ENCODE measurements at regions not wholly inside any gene's neighbourhood (a gene's known extent, or its start where the extent isn't known, plus 50 kb on each side); places are given as distances from the start of the nearest gene placed in this dataset.
"Not testable (repeated sequence)": the region's sequence is repeated elsewhere in the genome, so short reads cannot be mapped to it uniquely, and the experiment has no call there.

- DNase-seq (ENCODE audit: low read depth in 3 of 3) = no peak
Observed at GRCh38 chr2:397521-397920, 109.6 kb upstream of the ALKAL2 start.

- DNase-seq (ENCODE audit: low read depth in 3 of 3) = no peak
Observed at GRCh38 chr2:396903-397302, 109.0 kb upstream of the ALKAL2 start.

GRCh38 chr2:395886-396285, 108.0 kb upstream of the ALKAL2 start:
- DNase-seq (ENCODE audit: low read depth in 3 of 3) = no peak

GRCh38 chr2:393711-394696, 106.1 kb upstream of the ALKAL2 start:
- peak; percentile 23 to 56 (median 27) for DNase-seq (ENCODE audit: low read depth in 3 of 3)

GRCh38 chr2:392926-393280, 105.0 kb upstream of the ALKAL2 start:
- DNase-seq (ENCODE audit: low read depth in 3 of 3) = no peak

- DNase-seq (ENCODE audit: low read depth in 3 of 3) = no peak
Observed at GRCh38 chr2:392181-392925, 104.5 kb upstream of the ALKAL2 start.

- DNase-seq (ENCODE audit: low read depth in 3 of 3) = no peak
Observed at GRCh38 chr2:391696-392095, 103.8 kb upstream of the ALKAL2 start.

GRCh38 chr2:390959-391358, 103.1 kb upstream of the ALKAL2 start:
- no peak for DNase-seq (ENCODE audit: low read depth in 3 of 3)

GRCh38 chr2:389985-390384, 102.1 kb upstream of the ALKAL2 start:
- not testable (repeated sequence) for DNase-seq (ENCODE audit: low read depth in 3 of 3)

GRCh38 chr2:388752-389151, 100.9 kb upstream of the ALKAL2 start:
- DNase-seq (ENCODE audit: low read depth in 3 of 3) = not testable (repeated sequence)

GRCh38 chr2:387980-388421, 100.1 kb upstream of the ALKAL2 start:
- DNase-seq (ENCODE audit: low read depth in 3 of 3) = no peak

GRCh38 chr2:386406-387103, 98.7 kb upstream of the ALKAL2 start:
- DNase-seq (ENCODE audit: low read depth in 3 of 3) = no peak

- DNase-seq (ENCODE audit: low read depth in 3 of 3) = no peak
Observed at GRCh38 chr2:385785-386184, 97.9 kb upstream of the ALKAL2 start.

GRCh38 chr2:385061-385460, 97.2 kb upstream of the ALKAL2 start:
- DNase-seq (ENCODE audit: low read depth in 3 of 3) = no peak

GRCh38 chr2:383888-384287, 96.0 kb upstream of the ALKAL2 start:
- DNase-seq (ENCODE audit: low read depth in 3 of 3) = no peak

- DNase-seq (ENCODE audit: low read depth in 3 of 3) = no peak
Observed at GRCh38 chr2:383178-383577, 95.3 kb upstream of the ALKAL2 start.

- DNase-seq (ENCODE audit: low read depth in 3 of 3) = no peak
Observed at GRCh38 chr2:382728-383022, 94.8 kb upstream of the ALKAL2 start.

- DNase-seq (ENCODE audit: low read depth in 3 of 3) = no peak
Observed at GRCh38 chr2:381941-382727, 94.2 kb upstream of the ALKAL2 start.

- DNase-seq (ENCODE audit: low read depth in 3 of 3) = no peak
Observed at GRCh38 chr2:381181-381580, 93.3 kb upstream of the ALKAL2 start.

- no peak for DNase-seq (ENCODE audit: low read depth in 3 of 3)
Observed at GRCh38 chr2:380772-381171, 92.9 kb upstream of the ALKAL2 start.

- DNase-seq (ENCODE audit: low read depth in 3 of 3) = no peak
Observed at GRCh38 chr2:380221-380620, 92.3 kb upstream of the ALKAL2 start.

- DNase-seq (ENCODE audit: low read depth in 3 of 3) = no peak
Observed at GRCh38 chr2:379778-380177, 91.9 kb upstream of the ALKAL2 start.

All from stimulated activated CD4-positive, alpha-beta T cell treated with anti-CD3 and anti-CD28 coated beads, TNF-alpha, amount 100 ng/mL, for 24 hours (primary cell).